ENCODE measurements at regions not wholly inside any gene's neighbourhood (a gene's known extent, or its start where the extent isn't known, plus 50 kb on each side); places are given as distances from the start of the nearest gene placed in this dataset.

DNA sequence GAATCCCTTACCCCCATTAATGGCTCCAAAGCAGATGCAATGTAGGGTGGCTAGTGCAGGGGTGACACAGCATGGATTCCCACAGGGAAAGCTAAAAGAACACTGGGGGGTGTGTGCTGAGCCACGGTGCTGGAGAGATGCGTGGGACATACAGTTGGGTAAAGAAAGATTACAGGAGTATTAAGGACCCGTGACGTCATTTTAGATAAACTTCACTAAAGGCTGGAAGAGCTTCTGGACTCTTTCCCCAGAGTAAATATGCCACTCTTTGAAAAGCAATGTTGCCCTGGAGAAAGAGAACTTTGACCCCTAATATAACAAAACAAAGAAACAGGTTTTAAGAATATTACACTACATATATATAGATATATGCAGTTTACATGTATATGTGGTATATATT, 481.5 kb upstream of the VSTM2A start:
- Histone ChIP-seq H3K9me3 (ENCODE audit: low read depth, low read length) (peaks cover 2% of the 10 kb centered on the region), H3K4me2 (ENCODE audit: insufficient read depth, low read length) (no peak overlapping the region), H3K36me3 (ENCODE audit: insufficient read depth, low read length) (no peaks in the 10 kb centered on the region), H3K4me3 (ENCODE audit: insufficient read depth, low read length) (no peak overlapping the region), H3K27me3 (ENCODE audit: insufficient read depth, low read length) (no peaks in the 10 kb centered on the region), H3K79me2 (ENCODE audit: insufficient read depth, low read length) (no peaks in the 10 kb centered on the region), H3K4me1 (ENCODE audit: insufficient read depth, low read length) (no peaks in the 10 kb centered on the region), H3K27ac (ENCODE audit: low read depth, low read length) (no peak overlapping the region), H4K20me1 (ENCODE audit: insufficient read depth, low read length) (no peaks in the 10 kb centered on the region), H2AFZ (ENCODE audit: low read length) (no peak overlapping the region)
- TF ChIP-seq, protein P1, sequence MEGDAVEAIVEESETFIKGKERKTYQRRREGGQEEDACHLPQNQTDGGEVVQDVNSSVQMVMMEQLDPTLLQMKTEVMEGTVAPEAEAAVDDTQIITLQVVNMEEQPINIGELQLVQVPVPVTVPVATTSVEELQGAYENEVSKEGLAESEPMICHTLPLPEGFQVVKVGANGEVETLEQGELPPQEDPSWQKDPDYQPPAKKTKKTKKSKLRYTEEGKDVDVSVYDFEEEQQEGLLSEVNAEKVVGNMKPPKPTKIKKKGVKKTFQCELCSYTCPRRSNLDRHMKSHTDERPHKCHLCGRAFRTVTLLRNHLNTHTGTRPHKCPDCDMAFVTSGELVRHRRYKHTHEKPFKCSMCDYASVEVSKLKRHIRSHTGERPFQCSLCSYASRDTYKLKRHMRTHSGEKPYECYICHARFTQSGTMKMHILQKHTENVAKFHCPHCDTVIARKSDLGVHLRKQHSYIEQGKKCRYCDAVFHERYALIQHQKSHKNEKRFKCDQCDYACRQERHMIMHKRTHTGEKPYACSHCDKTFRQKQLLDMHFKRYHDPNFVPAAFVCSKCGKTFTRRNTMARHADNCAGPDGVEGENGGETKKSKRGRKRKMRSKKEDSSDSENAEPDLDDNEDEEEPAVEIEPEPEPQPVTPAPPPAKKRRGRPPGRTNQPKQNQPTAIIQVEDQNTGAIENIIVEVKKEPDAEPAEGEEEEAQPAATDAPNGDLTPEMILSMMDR (IDR thresholded peaks at IDR 0.05; ENCODE audit: extremely low read depth, low read depth, low read length), result no peak
- no peak for DNase-seq (ENCODE audit: insufficient read length, low spot score, missing footprints)

DNA sequence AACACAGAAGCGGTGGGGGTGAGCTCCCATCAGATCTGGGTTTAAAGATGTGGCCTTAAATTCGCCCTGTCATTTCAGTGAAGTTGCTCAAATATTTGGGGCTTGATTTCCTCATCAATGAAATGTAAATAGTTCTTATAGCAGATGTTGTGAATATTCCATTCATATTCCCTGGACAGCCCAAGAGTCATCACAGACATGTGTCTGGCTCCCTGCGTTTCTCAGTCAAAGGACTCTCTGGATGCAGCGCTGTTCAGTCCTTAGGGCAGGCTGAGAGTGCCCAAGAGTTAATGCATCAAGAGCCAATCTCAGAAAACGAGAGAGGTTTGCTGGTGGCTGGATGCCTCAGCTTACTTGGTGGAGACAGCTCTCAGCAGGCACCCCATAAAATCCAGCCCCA, 475.5 kb upstream of the VSTM2A start:
- no peaks in the 10 kb centered on the region for H4K20me1 ChIP-seq (ENCODE audit: insufficient read depth, low read length)
- H3K36me3 ChIP-seq (ENCODE audit: insufficient read depth, low read length), result no peaks in the 10 kb centered on the region
- H3K4me3 ChIP-seq (ENCODE audit: insufficient read depth, low read length), result no peak overlapping the region
- no peak overlapping the region for H3K27ac ChIP-seq (ENCODE audit: low read depth, low read length)
- DNase-seq (ENCODE audit: insufficient read length, low spot score, missing footprints), result no peak
- TF ChIP-seq, protein P1 (IDR thresholded peaks at IDR 0.05; ENCODE audit: extremely low read depth, low read depth, low read length), result no peak
- no peaks in the 10 kb centered on the region for H3K4me1 ChIP-seq (ENCODE audit: insufficient read depth, low read length)
- H2AFZ ChIP-seq (ENCODE audit: low read length), result no peak overlapping the region
- no peaks in the 10 kb centered on the region for H3K27me3 ChIP-seq (ENCODE audit: insufficient read depth, low read length)
- H3K9me3 ChIP-seq (ENCODE audit: low read depth, low read length), result peaks cover 2% of the 10 kb centered on the region
- H3K4me2 ChIP-seq (ENCODE audit: insufficient read depth, low read length), result no peak overlapping the region
- no peaks in the 10 kb centered on the region for H3K79me2 ChIP-seq (ENCODE audit: insufficient read depth, low read length)

DNA sequence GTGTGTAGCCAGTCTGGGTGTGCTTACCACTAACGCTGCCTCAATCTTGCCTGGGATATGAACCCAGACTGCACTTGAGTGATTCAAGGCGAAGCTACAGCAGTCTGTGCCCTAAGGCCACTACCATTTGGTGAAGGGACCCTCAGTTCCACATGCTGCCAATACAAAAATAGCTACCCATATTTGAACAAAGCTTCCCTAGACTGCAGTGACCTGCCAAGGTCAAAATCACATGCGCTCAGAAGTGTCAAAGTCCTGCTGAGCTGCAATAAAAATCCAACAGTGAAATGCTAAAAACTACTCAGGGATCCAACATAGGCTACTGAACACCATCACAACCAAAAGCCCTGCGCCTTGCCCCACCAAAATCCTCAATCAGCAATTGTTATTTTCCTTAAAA, 472.3 kb upstream of the VSTM2A start:
- Histone ChIP-seq H2AFZ (ENCODE audit: low read length) (no peak overlapping the region), H3K79me2 (ENCODE audit: insufficient read depth, low read length) (no peaks in the 10 kb centered on the region), H3K27me3 (ENCODE audit: insufficient read depth, low read length) (no peaks in the 10 kb centered on the region), H3K4me1 (ENCODE audit: insufficient read depth, low read length) (no peaks in the 10 kb centered on the region), H3K9me3 (ENCODE audit: low read depth, low read length) (peaks cover 2% of the 10 kb centered on the region), H3K4me2 (ENCODE audit: insufficient read depth, low read length) (no peak overlapping the region), H3K4me3 (ENCODE audit: insufficient read depth, low read length) (no peak overlapping the region), H4K20me1 (ENCODE audit: insufficient read depth, low read length) (no peaks in the 10 kb centered on the region), H3K27ac (ENCODE audit: low read depth, low read length) (no peak overlapping the region), H3K36me3 (ENCODE audit: insufficient read depth, low read length) (no peaks in the 10 kb centered on the region)
- DNase-seq (ENCODE audit: insufficient read length, low spot score, missing footprints), result no peak
- TF ChIP-seq, protein P1 (IDR thresholded peaks at IDR 0.05; ENCODE audit: extremely low read depth, low read depth, low read length), result no peak

DNA sequence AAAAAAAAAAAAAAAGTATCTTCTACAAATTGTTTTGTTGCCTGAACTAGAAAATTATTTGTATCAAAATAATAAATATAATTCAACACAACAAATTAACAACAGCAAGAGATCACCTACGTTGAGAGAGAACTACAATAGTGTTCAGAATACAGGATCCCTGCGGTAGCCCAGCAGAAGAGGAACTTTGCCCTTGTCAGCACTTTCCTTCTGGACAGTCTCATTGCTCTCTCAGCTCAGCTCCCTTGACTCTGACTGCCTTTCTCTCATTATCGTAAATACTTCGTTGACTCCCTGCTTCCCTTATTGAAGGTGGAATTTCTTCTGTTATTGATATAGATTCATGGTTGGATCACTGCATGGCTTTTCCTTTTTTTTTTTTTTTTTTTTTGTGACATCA, 469.5 kb upstream of the VSTM2A start:
- TF ChIP-seq, protein P1 (IDR thresholded peaks at IDR 0.05; ENCODE audit: extremely low read depth, low read depth, low read length), result no peak

More for the DNA sequence above, 469.5 kb upstream of the VSTM2A start:
- no peak overlapping the region for H3K27ac ChIP-seq (ENCODE audit: low read depth, low read length)
- no peak overlapping the region for H3K4me2 ChIP-seq (ENCODE audit: insufficient read depth, low read length)
- no peak overlapping the region for H3K4me3 ChIP-seq (ENCODE audit: insufficient read depth, low read length)
- no peak for DNase-seq (ENCODE audit: insufficient read length, low spot score, missing footprints)
- H3K9me3 ChIP-seq (ENCODE audit: low read depth, low read length), result peaks cover 2% of the 10 kb centered on the region
- H3K4me1 ChIP-seq (ENCODE audit: insufficient read depth, low read length), result no peaks in the 10 kb centered on the region
- H2AFZ ChIP-seq (ENCODE audit: low read length), result no peak overlapping the region
- no peaks in the 10 kb centered on the region for H3K36me3 ChIP-seq (ENCODE audit: insufficient read depth, low read length)
- no peaks in the 10 kb centered on the region for H3K79me2 ChIP-seq (ENCODE audit: insufficient read depth, low read length)
- no peaks in the 10 kb centered on the region for H4K20me1 ChIP-seq (ENCODE audit: insufficient read depth, low read length)
- no peaks in the 10 kb centered on the region for H3K27me3 ChIP-seq (ENCODE audit: insufficient read depth, low read length)
